GM23248 (cell line): ENCODE measurements at regions not wholly inside any gene's neighbourhood (a gene's known extent, or its start where the extent isn't known, plus 50 kb on each side); places are given as distances from the start of the nearest gene placed in this dataset.

Source experiments
- EZH2 ChIP-seq: fragments of 200-600 bp; sonication (generic); IDR thresholded peaks from 2 replicates; pipeline ENCODE4 v1.6.1; 2018; ENCODE audit warnings: antibody characterized with exemption, mild to moderate bottlenecking; ENCODE audit not compliant: insufficient read depth, poor library complexity, severe bottlenecking
- EZH2phosphoT487 ChIP-seq: fragments of 200-600 bp; sonication (generic); IDR thresholded peaks from 2 replicates; pipeline ENCODE4 v1.6.1; 2018; ENCODE audit warnings: antibody characterized with exemption, moderate library complexity, mild to moderate bottlenecking, low read depth; ENCODE audit not compliant: insufficient read depth

DNA sequence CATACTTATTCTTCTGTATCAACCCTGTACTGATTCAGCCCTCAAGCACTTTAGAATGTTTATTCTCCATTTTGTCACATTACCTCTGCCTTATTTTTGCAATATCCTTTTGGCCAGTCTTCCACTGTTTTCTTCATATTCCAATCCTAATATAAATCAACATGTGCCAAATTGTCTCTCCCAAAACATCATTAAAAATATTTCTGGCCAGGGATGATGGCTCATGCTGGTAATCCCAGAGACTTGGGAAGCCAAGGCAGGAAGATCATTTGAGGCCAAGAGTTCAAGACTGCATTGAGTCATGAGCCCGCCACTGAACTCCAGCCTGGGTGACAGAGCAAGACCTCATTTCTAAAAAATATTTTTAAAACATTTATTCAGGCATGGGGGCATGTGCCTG, 641.4 kb upstream of the CBLB start:
- TF ChIP-seq EZH2 (no peak), EZH2phosphoT487 (no peak)
